GM23248 (cell line): ENCODE measurements at regions not wholly inside any gene's neighbourhood (a gene's known extent, or its start where the extent isn't known, plus 50 kb on each side); places are given as distances from the start of the nearest gene placed in this dataset.

ENCODE experiments used
- EZH2 ChIP-seq: fragments of 200-600 bp; sonication (generic); IDR thresholded peaks from 2 replicates; pipeline ENCODE4 v1.6.1; 2018; ENCODE audit warnings: antibody characterized with exemption, mild to moderate bottlenecking; ENCODE audit not compliant: insufficient read depth, poor library complexity, severe bottlenecking
- EZH2phosphoT487 ChIP-seq: fragments of 200-600 bp; sonication (generic); IDR thresholded peaks from 2 replicates; pipeline ENCODE4 v1.6.1; 2018; ENCODE audit warnings: antibody characterized with exemption, moderate library complexity, mild to moderate bottlenecking, low read depth; ENCODE audit not compliant: insufficient read depth

DNA sequence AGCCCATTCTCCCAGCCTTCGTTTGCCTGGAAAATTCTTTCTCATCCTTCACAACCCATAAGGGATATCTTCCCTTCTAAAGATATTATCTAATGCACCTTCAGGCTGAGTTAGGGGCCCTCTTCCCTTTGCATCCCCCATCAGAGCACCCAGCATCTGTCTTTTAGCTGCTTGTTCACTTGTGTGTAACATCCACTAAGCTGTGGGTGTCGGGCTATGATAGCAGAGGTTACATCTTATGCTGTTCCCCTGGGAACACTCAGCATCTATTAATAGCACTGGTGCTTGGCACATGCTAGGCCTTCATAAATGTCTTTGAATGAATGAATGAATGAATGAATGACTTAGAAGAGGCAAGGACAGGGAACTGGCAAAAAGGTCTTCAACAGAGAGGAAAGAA lies 131.8 kb downstream of the NUAK1 start:
- TF ChIP-seq EZH2 (no peak), EZH2phosphoT487 (no peak)
